ENCODE measurements at regions not wholly inside any gene's neighbourhood (a gene's known extent, or its start where the extent isn't known, plus 50 kb on each side); places are given as distances from the start of the nearest gene placed in this dataset.

DNA sequence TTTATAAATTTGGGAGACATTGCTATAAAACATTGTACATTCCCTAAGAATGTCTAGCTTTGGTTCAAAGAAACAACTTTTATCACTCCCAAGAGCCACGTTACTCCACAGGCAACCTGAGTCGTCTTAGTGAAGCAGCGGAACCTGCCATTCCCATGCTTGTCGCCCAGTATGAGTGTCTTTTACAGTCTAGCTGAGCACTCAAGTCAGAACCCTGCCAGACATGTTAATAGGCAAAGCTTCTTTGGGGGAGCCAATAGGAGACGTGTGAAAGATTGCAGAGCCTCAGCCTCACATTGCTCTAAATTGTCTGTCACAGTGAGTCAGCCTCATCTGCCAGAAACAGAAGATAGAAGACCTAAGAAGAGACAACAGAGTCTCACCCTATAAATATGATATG, 541.6 kb upstream of the FLRT2 start:
- H3K27ac ChIP-seq (ENCODE audit: low read depth) = no peak overlapping the region
- H3K27me3 Mint-ChIP-seq (ENCODE audit: insufficient read depth, low read depth, poor library complexity) = no peaks in the 10 kb centered on the region
- peaks cover 6% of the 10 kb centered on the region; the same call in 1 of the 3 replicates for H3K9me3 Mint-ChIP-seq
- H3K4me3 ChIP-seq = no peak overlapping the region
- H3K4me2 ChIP-seq = no peak overlapping the region
- H3K4me1 Mint-ChIP-seq = no peaks in the 10 kb centered on the region
- no peaks in the 10 kb centered on the region; the same call in 1 of the 2 replicates for H4K20me1 ChIP-seq (replicated peaks; ENCODE audit: insufficient read depth)
- no peak overlapping the region for H3K4me3 Mint-ChIP-seq
- no peak overlapping the region; the same call in 1 of the 2 replicates for H2AFZ ChIP-seq
- peaks cover 8% of the 10 kb centered on the region; the same call in 1 of the 2 replicates for H3K9me2 ChIP-seq (ENCODE audit: insufficient read depth)
- no peaks in the 10 kb centered on the region for H3K27me3 ChIP-seq (ENCODE audit: insufficient read depth)
- no peaks in the 10 kb centered on the region for H3K79me2 ChIP-seq (replicated peaks; ENCODE audit: insufficient read depth)
- no peak for ATAC-seq
- H3K4me1 ChIP-seq (ENCODE audit: insufficient read depth) = no peaks in the 10 kb centered on the region
- no peak for DNase-seq (ENCODE audit: low spot score)
- no peaks in the 10 kb centered on the region for H3K36me3 ChIP-seq (ENCODE audit: insufficient read depth)
- TF ChIP-seq EZH2 (IDR thresholded peaks at IDR 0.05; ENCODE audit: low read depth, unreplicated experiment) (no peak), EZH2phosphoT487 (IDR thresholded peaks at IDR 0.05; ENCODE audit: unreplicated experiment) (no peak), STAT1 (IDR thresholded peaks at IDR 0.05; ENCODE audit: unreplicated experiment) (no peak), NANOG (IDR thresholded peaks at IDR 0.05; ENCODE audit: borderline replicate concordance) (no peak), ZNF114 (CRISPR knock-in tag; IDR thresholded peaks at IDR 0.05) (no peak), JUNB (IDR thresholded peaks at IDR 0.05; ENCODE audit: unreplicated experiment) (no peak), ZNF331 (CRISPR knock-in tag; IDR thresholded peaks at IDR 0.05; ENCODE audit: low read depth) (no peak), POLR2AphosphoS5 (IDR thresholded peaks at IDR 0.05; ENCODE audit: low read depth) (no peak), CREB1 (CRISPR knock-in tag; IDR thresholded peaks at IDR 0.05; ENCODE audit: low read depth) (no peak)
- TF ChIP-seq, protein P1, sequence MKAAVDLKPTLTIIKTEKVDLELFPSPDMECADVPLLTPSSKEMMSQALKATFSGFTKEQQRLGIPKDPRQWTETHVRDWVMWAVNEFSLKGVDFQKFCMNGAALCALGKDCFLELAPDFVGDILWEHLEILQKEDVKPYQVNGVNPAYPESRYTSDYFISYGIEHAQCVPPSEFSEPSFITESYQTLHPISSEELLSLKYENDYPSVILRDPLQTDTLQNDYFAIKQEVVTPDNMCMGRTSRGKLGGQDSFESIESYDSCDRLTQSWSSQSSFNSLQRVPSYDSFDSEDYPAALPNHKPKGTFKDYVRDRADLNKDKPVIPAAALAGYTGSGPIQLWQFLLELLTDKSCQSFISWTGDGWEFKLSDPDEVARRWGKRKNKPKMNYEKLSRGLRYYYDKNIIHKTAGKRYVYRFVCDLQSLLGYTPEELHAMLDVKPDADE (IDR thresholded peaks at IDR 0.05) = no peak
- TF ChIP-seq, protein P2, sequence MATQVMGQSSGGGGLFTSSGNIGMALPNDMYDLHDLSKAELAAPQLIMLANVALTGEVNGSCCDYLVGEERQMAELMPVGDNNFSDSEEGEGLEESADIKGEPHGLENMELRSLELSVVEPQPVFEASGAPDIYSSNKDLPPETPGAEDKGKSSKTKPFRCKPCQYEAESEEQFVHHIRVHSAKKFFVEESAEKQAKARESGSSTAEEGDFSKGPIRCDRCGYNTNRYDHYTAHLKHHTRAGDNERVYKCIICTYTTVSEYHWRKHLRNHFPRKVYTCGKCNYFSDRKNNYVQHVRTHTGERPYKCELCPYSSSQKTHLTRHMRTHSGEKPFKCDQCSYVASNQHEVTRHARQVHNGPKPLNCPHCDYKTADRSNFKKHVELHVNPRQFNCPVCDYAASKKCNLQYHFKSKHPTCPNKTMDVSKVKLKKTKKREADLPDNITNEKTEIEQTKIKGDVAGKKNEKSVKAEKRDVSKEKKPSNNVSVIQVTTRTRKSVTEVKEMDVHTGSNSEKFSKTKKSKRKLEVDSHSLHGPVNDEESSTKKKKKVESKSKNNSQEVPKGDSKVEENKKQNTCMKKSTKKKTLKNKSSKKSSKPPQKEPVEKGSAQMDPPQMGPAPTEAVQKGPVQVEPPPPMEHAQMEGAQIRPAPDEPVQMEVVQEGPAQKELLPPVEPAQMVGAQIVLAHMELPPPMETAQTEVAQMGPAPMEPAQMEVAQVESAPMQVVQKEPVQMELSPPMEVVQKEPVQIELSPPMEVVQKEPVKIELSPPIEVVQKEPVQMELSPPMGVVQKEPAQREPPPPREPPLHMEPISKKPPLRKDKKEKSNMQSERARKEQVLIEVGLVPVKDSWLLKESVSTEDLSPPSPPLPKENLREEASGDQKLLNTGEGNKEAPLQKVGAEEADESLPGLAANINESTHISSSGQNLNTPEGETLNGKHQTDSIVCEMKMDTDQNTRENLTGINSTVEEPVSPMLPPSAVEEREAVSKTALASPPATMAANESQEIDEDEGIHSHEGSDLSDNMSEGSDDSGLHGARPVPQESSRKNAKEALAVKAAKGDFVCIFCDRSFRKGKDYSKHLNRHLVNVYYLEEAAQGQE (IDR thresholded peaks at IDR 0.05; ENCODE audit: unreplicated experiment) = no peak
- TF ChIP-seq, protein P3, sequence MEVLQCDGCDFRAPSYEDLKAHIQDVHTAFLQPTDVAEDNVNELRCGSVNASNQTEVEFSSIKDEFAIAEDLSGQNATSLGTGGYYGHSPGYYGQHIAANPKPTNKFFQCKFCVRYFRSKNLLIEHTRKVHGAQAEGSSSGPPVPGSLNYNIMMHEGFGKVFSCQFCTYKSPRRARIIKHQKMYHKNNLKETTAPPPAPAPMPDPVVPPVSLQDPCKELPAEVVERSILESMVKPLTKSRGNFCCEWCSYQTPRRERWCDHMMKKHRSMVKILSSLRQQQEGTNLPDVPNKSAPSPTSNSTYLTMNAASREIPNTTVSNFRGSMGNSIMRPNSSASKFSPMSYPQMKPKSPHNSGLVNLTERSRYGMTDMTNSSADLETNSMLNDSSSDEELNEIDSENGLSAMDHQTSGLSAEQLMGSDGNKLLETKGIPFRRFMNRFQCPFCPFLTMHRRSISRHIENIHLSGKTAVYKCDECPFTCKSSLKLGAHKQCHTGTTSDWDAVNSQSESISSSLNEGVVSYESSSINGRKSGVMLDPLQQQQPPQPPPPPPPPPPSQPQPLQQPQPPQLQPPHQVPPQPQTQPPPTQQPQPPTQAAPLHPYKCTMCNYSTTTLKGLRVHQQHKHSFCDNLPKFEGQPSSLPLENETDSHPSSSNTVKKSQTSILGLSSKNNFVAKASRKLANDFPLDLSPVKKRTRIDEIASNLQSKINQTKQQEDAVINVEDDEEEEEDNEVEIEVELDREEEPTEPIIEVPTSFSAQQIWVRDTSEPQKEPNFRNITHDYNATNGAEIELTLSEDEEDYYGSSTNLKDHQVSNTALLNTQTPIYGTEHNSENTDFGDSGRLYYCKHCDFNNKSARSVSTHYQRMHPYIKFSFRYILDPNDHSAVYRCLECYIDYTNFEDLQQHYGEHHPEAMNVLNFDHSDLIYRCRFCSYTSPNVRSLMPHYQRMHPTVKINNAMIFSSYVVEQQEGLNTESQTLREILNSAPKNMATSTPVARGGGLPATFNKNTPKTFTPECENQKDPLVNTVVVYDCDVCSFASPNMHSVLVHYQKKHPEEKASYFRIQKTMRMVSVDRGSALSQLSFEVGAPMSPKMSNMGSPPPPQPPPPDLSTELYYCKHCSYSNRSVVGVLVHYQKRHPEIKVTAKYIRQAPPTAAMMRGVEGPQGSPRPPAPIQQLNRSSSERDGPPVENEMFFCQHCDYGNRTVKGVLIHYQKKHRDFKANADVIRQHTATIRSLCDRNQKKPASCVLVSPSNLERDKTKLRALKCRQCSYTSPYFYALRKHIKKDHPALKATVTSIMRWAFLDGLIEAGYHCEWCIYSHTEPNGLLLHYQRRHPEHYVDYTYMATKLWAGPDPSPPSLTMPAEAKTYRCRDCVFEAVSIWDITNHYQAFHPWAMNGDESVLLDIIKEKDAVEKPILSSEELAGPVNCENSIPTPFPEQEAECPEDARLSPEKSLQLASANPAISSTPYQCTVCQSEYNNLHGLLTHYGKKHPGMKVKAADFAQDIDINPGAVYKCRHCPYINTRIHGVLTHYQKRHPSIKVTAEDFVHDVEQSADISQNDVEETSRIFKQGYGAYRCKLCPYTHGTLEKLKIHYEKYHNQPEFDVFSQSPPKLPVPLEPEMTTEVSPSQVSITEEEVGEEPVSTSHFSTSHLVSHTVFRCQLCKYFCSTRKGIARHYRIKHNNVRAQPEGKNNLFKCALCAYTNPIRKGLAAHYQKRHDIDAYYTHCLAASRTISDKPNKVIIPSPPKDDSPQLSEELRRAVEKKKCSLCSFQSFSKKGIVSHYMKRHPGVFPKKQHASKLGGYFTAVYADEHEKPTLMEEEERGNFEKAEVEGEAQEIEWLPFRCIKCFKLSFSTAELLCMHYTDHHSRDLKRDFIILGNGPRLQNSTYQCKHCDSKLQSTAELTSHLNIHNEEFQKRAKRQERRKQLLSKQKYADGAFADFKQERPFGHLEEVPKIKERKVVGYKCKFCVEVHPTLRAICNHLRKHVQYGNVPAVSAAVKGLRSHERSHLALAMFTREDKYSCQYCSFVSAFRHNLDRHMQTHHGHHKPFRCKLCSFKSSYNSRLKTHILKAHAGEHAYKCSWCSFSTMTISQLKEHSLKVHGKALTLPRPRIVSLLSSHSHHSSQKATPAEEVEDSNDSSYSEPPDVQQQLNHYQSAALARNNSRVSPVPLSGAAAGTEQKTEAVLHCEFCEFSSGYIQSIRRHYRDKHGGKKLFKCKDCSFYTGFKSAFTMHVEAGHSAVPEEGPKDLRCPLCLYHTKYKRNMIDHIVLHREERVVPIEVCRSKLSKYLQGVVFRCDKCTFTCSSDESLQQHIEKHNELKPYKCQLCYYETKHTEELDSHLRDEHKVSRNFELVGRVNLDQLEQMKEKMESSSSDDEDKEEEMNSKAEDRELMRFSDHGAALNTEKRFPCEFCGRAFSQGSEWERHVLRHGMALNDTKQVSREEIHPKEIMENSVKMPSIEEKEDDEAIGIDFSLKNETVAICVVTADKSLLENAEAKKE (CRISPR knock-in tag; IDR thresholded peaks at IDR 0.05) = no peak
- TF ChIP-seq, protein P4, sequence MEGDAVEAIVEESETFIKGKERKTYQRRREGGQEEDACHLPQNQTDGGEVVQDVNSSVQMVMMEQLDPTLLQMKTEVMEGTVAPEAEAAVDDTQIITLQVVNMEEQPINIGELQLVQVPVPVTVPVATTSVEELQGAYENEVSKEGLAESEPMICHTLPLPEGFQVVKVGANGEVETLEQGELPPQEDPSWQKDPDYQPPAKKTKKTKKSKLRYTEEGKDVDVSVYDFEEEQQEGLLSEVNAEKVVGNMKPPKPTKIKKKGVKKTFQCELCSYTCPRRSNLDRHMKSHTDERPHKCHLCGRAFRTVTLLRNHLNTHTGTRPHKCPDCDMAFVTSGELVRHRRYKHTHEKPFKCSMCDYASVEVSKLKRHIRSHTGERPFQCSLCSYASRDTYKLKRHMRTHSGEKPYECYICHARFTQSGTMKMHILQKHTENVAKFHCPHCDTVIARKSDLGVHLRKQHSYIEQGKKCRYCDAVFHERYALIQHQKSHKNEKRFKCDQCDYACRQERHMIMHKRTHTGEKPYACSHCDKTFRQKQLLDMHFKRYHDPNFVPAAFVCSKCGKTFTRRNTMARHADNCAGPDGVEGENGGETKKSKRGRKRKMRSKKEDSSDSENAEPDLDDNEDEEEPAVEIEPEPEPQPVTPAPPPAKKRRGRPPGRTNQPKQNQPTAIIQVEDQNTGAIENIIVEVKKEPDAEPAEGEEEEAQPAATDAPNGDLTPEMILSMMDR (conservative IDR thresholded peaks at IDR 0.05; ENCODE audit: low read depth in 2 of 2) = no peak
- no peak overlapping the region for H3K27ac Mint-ChIP-seq
- no peaks in the 10 kb centered on the region for H3K36me3 Mint-ChIP-seq (ENCODE audit: low read depth)
- H3F3A ChIP-seq (replicated peaks; ENCODE audit: low read depth) = no peaks in the 10 kb centered on the region

Data from GM23338 (cell line).